Stimulated activated CD8-positive, alpha-beta memory T cell treated with anti-CD3 and anti-CD28 coated beads, Interleukin-4, amount 100 ng/mL, for 48 hours (primary cell): ENCODE measurements at regions not wholly inside any gene's neighbourhood (a gene's known extent, or its start where the extent isn't known, plus 50 kb on each side); places are given as distances from the start of the nearest gene placed in this dataset.

Source experiments
- DNase-seq: peaks from one replicate; pipeline ENCODE4 v3.0.0-alpha.2; 2020

DNA sequence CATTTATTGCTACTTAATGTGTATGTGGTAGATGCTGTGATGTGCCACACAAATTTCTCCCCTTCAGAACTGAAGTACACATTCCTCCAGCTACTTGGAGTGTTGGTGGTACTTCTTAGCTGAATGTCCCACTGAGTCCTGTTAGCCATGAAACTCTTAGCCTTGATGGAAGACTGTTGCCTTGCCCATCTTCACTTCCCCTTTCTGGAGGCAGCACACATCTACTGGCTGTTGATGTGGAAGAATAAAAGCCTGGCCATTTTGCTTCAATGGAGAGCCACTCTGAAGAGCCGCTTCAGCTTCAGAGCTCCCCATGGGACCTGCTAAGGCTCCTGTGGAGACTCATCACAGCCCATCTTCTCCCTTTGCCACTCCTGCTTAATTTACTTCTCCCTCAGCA, 157.7 kb upstream of the PITX2 start:
- DNase-seq, result no peak

DNA sequence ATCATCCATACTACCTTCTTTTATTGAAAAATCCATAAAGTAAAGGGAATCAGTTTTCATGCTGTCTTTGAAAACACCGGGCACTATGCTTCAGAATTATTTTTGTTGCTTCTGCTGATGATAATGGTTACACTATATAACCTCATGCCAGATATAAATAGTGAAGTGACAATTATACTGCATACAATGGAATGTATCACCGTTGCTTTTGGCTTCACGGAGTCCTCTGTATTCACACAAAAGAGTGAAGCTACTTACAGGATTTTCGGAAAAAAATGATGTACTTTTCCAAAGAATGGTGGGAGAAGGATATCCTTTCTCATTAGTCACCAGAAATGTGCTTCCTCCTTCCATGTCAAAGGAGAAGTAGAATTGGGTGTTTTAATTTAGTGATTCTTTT, 159.1 kb upstream of the PITX2 start:
- no peak for DNase-seq

DNA sequence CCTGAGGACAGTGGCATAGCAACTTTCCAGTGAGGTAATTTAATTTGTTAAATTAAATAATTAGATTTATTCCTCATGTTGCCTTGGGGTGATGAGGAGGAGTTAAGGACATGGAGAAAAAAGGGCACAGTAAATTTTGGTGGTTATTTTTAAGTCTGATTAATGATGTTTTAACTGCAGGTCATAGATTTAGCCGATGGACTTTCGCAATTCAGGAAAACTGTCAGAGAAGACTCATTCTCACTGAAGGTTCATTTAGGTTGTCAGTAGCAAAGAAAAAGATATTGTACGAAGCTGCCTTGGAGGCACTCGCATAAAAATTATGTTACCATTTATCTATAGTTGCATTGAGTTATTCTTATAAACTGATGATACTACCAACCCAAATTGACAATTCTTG, 164.2 kb upstream of the PITX2 start:
- no peak for DNase-seq

DNA sequence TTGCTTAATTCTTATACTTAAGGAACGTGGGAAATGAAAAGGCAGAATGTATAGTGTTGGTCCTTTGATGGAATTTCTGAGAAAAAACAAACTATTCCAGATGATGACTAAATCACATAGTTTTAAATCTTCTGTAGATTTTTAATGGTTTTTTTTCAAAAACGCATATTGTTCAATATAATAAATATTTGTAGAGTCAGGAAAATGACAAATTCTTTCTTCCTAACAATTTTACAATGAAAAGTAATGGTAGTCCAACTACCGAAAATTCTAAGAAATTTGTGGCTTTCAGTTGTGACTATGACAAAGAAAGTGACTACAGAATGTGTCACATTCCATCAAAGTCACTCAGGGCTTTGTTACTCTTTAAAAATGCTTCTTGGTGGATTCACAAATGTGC, 164.8 kb upstream of the PITX2 start:
- DNase-seq, result no peak

DNA sequence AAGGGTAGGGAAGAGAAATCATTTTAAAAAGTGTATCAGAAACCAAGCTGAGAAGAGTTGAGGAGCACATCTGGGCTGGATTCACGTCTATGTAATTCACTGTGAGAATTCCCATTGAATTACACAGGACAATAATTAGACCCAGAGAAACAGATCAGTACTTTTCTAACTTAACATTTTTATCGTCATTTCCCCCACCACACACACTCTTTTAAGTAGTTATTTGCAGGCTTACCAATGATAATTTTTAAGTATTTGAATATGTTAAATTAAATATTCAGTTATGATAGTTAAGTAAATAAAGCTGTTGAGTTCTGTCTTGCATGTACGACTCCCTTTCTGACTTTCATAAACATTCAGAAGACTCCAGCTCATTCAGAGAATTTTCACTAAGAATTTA, 165.4 kb upstream of the PITX2 start:
- no peak for DNase-seq

DNA sequence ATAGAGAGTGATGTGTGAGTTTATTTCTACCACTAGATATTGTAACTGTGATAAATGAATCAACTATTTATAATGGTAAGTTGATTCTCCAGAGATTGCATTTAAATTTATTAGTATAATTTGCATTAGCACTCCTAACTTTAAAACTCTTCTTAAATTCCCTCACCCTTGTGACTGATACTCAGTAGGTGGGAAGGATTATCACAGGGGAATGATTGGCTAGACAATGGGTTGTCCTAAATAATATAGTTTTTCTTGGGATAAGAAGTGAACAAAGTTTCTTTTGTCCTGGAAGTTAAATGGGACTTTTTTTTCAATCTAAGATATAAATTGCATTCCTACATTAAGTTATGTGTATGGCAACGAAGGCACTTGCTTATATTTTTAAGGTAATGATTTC, 169.2 kb upstream of the PITX2 start:
- no peak for DNase-seq

DNA sequence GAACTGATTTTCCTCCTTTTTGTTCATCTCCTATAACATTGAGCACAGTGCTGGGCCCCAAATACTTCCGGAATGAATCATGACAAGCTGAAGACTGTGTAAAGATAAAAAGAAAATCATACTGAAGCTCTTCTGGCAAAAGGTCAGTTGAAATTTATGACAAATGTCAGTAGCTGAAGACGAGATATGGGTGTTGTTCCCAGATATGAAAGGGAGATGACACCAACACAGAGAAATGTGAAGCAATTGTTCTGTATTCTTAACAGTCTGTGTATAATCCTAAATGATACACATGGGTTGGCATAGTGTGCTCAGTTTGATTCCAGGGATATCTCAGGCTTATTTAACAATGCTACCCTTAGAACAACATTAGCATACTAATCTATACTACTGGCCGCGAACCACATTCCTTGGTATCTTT, 170.5 kb upstream of the PITX2 start:
- DNase-seq, result no peak

DNA sequence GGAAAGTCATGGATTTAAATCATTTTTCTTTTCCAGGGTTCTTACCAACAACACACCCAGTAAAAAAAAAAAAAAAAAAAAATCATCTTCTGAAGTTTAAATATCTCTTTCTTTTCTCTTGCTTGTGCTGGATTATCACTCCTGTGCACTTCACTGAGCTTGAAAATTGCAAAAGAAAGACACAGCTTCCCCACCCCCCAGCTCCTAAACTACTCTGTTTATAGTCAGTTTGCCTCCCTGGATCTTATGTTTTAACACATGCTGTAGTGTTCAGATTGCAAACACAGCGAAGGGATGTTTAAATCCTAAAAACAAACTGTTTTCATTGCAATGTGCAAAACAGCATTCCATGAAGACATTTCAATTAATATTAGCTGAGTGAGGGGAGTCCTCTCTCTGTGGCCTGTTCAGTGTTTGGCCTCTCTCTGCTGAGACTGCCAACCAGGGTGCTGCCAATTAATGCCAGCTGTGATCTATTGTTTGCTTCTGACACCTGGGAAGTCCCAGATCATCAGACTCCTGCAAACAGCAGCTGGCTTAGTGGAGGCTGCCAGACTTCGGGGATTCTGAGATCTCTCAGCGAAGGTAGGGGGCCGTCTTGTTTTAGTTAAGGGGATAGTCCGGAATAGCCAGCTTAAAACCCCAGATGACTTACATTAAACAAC, 171.1 kb upstream of the PITX2 start:
- no peak for DNase-seq

DNA sequence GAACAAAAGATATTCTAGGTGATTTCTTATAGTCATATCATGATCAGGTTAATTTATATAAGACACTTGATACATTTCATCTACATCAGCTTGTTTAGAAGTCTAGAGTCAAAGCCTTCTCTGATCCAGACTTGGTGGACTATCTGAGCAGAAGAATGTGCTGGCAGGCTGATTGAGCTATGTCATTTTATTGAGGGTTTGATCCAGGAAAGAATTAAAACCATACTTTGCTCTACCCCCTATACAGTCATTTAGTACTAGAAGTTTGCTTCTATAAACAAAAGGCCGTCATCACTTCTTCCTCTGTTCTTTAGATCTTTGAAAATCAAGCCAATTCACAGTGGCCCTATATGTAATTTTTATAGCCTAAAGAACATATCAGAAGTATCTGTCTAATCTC, 173.1 kb upstream of the PITX2 start:
- no peak for DNase-seq

DNA sequence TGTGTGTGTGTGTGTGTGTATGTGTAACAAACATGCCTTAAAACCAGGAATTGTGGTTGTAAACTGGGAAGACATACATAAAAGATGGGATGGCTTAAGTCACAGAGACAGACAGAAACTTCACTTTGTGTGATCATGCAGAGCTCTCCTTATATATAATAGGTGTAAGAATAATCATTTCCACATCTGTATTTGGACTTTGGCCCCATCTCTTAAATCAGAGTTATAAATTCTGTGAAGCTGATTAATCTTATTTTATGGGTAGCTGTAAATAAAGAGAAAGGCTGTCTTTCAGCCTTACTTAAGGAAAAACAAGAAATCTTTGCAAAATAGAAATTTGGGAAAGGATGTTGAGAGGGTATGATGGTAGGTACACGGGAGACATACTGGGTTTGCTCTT, 174.6 kb upstream of the PITX2 start:
- DNase-seq, result no peak

DNA sequence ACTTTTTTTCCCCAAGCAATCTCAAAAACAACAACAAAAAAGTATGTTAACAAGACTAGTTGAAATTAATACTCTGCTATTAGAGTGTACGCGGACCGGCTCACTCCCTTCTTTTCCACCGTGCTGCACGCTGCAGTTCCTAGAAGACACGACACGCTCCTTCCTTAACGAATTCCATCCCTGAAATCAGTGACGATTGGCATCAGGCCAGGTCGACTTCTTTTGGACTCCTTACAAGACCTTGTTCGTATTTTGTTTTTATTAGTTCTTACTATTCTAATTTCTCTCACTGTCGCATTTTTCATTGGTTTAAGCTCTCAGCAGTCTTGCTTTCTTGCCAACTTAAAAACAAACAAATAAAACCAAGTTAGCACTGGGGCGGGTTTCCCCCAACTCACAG, 175.8 kb upstream of the PITX2 start:
- DNase-seq, result no peak

DNA sequence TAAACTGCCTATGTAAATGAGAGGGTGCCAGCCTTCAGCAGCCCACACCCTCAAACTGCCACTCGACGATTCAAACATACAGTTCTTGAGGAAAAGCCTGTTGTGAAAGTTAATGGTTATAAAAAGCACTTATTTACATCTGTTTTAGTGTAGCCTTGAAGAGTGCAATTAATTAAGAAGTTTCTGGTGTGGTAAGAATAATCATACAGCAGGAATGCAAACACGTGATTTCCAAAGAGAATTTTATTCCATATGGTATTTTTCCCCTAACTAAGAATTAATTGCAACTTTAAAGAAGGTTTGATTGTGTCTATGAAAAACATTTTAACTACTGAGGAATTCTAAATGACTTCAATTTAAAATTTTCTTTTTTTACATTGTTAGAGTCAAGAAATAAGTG, 176.3 kb upstream of the PITX2 start:
- no peak for DNase-seq

DNA sequence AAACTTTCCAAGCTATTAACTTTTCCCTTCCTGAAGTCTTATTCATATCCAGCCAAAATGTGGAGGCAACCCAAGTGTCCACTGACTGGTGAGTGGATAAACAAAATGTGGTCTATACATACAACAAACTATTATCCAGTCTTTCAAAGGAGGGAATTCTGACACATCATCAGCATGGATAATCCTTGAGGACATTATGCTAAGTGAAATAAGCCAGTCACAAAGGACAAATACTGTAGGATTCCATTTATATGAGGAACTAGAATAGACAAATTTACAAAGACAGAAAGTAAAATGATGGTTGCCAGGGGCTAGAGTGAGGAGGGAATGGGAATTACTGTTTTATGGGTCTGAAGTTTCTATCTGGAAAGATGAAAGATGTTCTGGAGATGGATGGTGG, 178.7 kb upstream of the PITX2 start:
- no peak for DNase-seq

DNA sequence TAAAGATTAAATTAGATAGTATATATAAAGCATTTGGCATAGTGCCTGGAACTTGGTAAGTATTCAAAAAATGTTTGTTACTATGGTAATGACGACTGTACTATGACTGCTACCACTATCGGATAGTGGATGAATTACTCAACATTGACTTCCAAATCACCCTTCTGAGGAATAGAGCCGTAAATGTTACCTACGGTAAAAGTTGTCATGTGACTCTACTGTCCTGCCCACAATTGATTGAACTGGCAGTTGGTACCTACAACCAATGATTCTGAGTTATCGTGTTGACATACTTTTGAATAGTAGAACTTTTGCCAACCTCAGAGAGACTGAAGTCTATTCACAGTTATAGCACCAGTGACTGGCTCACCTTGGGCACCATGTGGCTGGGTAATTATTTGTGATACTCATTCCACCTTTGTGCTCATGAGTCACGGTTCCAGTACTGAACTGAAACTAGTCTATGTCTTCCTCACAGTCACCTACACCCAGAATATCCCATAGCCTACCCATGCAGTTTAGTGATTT, 185.5 kb upstream of the PITX2 start:
- no peak for DNase-seq

DNA sequence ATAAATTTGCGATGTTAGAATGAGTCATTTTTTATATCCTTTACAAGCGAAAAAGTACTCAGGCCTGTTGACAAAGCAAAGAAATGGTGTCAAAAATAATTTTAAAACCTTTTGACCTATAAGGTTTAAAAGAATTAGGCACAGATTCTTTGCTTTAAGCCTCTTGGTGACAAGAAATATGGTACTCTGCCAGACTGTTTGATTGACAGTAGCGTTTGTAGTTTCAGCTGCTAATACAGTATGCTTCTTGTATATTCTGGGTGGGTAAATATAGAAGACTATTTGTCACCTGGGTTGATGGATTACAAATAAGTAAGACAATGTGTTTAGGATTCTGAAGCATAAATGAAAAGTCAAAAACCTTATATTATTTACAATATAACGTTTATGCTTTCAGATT, 193.1 kb upstream of the PITX2 start:
- no peak for DNase-seq

DNA sequence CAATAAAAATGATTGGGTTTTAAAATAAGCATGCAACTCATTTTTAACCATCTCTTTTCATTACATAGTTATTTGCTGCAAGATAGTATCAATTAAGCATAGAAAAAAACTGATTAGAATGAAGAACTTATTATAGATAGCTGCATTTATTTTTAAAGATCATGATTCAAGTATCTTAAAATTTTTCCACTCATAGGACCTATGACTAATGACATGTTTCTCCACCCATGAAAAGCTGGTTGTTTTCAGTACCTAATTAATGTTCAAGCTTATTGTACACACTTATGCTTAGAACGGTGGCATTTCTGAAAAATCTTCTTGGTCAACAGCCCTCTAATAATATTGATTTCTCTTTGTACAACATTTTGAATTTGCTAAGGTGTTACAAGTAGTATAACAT, 193.5 kb upstream of the PITX2 start:
- no peak for DNase-seq

DNA sequence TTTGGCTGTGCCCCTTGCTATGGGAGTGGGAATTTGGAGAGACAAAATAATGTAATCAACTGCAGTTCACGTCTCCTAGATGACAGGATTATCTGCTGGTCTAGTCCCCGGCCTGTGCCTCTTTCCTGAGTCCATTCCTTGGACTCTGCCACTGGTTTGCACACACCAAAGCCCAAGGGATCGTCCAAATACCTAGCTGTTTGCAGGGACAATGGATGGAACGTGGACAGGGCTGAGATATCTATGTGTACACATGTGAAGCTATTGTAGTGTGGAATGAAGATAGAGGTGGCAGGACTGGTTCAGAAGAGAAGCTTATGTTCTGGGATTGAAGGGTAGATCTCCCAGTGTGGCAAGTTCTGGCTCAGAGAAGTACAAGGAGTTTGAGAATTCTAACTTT, 198.3 kb upstream of the PITX2 start:
- DNase-seq, result no peak

DNA sequence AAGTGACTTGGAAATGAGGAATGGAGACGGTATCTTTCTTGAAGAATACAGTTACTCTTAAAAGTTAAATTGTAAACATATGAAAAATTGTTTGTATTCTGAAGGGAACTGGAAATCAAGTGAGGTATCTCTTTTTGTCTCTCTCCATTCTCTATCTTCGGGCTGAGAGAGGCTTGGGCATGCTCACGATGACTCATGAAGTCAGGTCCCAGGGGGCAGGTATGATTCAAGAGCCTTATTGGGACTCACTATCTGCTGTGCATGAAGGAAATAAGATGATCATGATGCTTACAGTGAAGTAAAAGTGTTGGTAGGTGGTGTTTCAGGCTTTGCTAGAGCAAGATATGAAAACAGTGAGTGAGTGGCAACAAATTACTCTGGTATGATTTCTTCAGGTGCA, 200.4 kb upstream of the PITX2 start:
- DNase-seq, result no peak

DNA sequence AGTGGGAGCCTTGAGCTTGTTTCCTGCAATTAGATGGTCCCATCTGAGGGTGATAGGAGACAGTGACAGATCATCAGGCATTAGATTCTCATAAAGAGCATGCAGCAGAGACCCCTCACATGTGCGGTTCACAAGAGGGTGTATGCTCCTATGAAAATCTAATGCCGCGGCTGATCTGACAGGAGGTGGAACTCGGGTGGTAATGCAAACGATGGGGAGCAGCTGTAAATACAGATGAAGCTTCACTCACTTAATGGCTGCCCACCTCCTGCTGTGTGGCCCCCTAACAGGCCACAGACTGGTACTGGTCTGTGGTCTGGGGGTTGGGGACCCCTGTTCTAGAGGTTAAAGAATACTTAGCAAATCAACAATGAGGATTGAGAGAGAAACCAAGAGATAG, 201.5 kb upstream of the PITX2 start:
- DNase-seq, result no peak

DNA sequence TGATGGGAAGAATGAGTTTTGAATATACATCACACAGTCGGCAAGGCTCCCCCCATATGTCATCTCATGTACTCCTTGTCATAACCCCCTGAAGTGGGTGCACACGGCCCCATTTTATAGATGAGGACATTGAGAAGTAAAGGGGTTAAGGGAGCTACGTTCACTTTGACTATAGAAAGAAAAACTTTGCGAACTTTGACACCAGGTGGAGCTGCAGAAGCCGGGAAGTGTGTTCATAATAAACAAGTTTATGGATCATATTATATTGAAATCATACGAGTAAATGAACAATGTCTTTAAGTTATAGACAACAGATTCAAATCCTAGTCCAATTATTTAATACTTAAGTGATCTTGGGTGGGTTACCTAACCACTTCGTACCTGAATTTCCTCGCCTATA, 203.8 kb upstream of the PITX2 start:
- no peak for DNase-seq

DNA sequence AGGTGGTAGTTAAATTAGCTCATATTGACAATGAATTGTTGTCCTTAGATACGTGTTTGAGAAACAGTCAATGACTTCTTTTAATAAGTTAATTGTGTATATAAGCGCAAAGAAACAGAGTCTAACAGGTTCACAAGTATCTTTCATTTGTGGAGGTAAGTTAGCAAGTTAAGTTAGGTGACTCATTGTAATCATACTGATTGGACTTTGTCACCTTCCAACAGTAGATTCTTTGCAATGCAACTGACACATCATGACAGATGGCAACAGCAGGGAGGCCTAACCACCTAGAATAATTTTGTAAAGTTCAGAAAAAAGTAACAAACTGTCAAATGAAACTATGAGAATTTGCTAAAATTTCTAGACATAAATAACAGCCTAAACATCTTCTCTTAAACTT, 207.6 kb upstream of the PITX2 start:
- DNase-seq, result no peak

DNA sequence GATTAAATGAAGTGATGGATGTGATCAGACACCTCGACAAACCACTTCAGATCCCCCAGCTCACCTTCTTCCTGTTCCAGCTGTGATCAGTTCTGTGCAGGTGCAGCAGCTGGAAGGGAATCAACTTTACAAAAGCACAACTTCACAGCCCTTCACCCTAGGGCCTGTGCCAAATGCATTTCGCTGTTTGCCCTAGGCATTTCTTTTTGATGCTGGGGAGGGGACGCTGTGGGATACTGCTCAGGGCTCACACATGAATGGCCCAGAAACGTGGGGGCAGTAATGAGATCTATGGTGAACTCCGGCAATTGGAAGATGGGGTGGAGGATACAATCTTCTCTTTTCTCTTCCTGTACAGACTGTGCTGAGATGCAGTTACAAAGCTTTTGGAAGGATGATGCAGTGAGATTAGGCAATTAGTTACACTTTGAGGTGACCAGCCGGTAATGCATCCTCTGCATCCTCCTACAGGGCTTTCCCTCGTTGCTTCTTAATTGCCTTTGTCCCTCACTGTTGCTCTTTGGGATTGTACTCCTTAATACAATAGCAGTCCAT, 215.1 kb upstream of the PITX2 start:
- DNase-seq, result no peak

DNA sequence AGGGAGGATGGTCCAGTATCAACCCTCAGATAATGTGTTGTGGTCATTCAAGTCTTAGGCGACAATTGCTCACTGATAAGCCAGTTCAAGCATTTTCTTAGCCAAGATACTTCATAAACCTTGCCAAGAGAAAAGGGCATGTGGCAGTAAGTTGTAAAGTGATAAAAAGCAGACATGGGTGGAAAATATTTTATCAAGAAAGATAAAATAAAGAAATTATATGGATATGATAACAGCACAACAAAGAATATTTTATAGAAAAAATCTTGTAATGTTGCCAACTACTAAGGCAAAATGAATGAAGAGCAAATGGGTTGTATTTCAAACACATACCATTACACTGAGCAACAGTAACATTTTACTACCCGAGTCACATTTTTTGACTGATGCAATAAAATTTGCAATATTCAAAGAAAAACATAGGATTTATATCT, 217.4 kb upstream of the PITX2 start:
- DNase-seq, result no peak

DNA sequence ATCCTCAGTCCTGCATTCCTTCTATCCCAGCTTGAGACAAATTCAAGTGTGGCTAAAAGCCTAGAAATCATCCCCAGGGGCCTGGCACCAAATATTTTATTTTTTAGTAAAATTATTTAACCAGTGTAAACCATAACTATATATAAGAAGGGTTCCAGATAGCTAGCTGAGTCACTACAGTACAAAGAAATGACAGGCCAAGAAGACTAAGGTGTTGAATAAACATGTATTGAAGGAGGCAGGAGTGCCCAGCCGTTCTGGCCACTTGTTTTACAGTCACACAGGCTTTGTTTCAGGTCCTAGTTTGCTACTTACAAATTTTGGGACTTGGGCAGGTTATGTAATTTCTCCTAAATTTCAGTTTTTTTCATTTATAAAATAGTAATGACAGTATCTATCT, 225.9 kb upstream of the PITX2 start:
- DNase-seq, result no peak

DNA sequence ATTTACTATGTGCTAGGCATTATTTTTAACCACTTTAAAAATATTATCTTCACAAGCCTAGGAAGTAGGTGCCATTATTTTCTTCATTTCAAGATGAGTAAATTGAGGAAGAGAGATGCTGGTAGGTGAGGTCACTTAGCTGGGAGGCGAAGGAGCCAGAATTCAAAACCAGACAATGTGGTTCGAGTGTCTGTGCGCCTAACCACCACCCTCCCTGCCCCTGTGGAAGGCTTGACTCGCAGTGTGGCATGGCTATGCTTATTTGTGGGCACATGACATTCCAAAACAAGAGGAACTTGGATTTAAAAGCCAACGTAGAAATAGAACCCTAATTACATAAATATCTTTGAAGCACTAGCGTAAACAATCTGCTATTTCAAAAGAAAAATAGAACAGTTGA, 226.6 kb upstream of the PITX2 start:
- no peak for DNase-seq
